WTC11 (cell line): ENCODE measurements at regions not wholly inside any gene's neighbourhood (a gene's known extent, or its start where the extent isn't known, plus 50 kb on each side); places are given as distances from the start of the nearest gene placed in this dataset.

Experiments
- ARID4B ChIP-seq: sonication (generic); formaldehyde crosslinking; IDR thresholded peaks from 2 replicates; pipeline ENCODE4 v1.8.0; 2023; ENCODE audit warnings: missing genetic modification reagents, mild to moderate bottlenecking, borderline replicate concordance
- CREM ChIP-seq: sonication (generic); formaldehyde crosslinking; IDR thresholded peaks from 2 replicates; pipeline ENCODE4 v1.8.1; 2022; ENCODE audit warnings: mild to moderate bottlenecking, missing genetic modification reagents, moderate library complexity
- CTCF ChIP-seq: fragments of 200-600 bp; IDR thresholded peaks from 2 replicates; pipeline ENCODE4 v1.8.0; 2022; ENCODE audit warnings: antibody characterized with exemption
- MLX ChIP-seq: sonication (generic); formaldehyde crosslinking; IDR thresholded peaks from 2 replicates; pipeline ENCODE4 v1.8.1; 2023; ENCODE audit warnings: mild to moderate bottlenecking, missing genetic modification reagents, moderate library complexity
- SMAD4 ChIP-seq: sonication (generic); formaldehyde crosslinking; IDR thresholded peaks from 2 replicates; pipeline ENCODE4 v1.8.0; 2022; ENCODE audit warnings: mild to moderate bottlenecking, missing genetic modification reagents
- TEAD4 ChIP-seq: sonication (generic); formaldehyde crosslinking; IDR thresholded peaks from 2 replicates; pipeline ENCODE4 v1.8.0; 2022; ENCODE audit warnings: mild to moderate bottlenecking, missing genetic modification reagents
- TF ChIP-seq, protein P1 (sequence below): sonication (generic); formaldehyde crosslinking; IDR thresholded peaks from 2 replicates; pipeline ENCODE4 v1.8.1; 2023; ENCODE audit warnings: mild to moderate bottlenecking, missing genetic modification reagents

GRCh38 chr14:22255017-22255950, 333.7 kb downstream of the DAD1 start:
- TF ChIP-seq CTCF (no peak), SMAD4 (CRISPR knock-in tag) (no peak), TEAD4 (CRISPR knock-in tag) (no peak), CREM (CRISPR knock-in tag) (no peak), ARID4B (CRISPR knock-in tag) (no peak), MLX (CRISPR knock-in tag) (no peak)
- TF ChIP-seq, protein P1, sequence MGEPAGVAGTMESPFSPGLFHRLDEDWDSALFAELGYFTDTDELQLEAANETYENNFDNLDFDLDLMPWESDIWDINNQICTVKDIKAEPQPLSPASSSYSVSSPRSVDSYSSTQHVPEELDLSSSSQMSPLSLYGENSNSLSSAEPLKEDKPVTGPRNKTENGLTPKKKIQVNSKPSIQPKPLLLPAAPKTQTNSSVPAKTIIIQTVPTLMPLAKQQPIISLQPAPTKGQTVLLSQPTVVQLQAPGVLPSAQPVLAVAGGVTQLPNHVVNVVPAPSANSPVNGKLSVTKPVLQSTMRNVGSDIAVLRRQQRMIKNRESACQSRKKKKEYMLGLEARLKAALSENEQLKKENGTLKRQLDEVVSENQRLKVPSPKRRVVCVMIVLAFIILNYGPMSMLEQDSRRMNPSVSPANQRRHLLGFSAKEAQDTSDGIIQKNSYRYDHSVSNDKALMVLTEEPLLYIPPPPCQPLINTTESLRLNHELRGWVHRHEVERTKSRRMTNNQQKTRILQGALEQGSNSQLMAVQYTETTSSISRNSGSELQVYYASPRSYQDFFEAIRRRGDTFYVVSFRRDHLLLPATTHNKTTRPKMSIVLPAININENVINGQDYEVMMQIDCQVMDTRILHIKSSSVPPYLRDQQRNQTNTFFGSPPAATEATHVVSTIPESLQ (CRISPR knock-in tag): no peak
